OCI-LY7 (cell line): ENCODE measurements at regions not wholly inside any gene's neighbourhood (a gene's known extent, or its start where the extent isn't known, plus 50 kb on each side); places are given as distances from the start of the nearest gene placed in this dataset.

Experiments used
- EZH2phosphoT487 ChIP-seq: fragments of 200-600 bp; sonication (generic); IDR thresholded peaks from 2 replicates; pipeline ENCODE4 v1.6.1; 2018; ENCODE audit warnings: low read depth, borderline replicate concordance, mild to moderate bottlenecking, mixed run types, antibody characterized with exemption, low read length, moderate library complexity, mixed read lengths
- TF ChIP-seq, protein P1 (sequence below): fragments of 200-600 bp; sonication (generic); conservative IDR thresholded peaks from 2 replicates; pipeline ENCODE4 v1.5.1; 2014; ENCODE audit warnings: mild to moderate bottlenecking, antibody characterized with exemption, low read length, moderate library complexity, mixed read lengths

GRCh38 chr13:65594298-65594781 is 1635.8 kb downstream of the PCDH9 start:
- TF ChIP-seq, protein P1, sequence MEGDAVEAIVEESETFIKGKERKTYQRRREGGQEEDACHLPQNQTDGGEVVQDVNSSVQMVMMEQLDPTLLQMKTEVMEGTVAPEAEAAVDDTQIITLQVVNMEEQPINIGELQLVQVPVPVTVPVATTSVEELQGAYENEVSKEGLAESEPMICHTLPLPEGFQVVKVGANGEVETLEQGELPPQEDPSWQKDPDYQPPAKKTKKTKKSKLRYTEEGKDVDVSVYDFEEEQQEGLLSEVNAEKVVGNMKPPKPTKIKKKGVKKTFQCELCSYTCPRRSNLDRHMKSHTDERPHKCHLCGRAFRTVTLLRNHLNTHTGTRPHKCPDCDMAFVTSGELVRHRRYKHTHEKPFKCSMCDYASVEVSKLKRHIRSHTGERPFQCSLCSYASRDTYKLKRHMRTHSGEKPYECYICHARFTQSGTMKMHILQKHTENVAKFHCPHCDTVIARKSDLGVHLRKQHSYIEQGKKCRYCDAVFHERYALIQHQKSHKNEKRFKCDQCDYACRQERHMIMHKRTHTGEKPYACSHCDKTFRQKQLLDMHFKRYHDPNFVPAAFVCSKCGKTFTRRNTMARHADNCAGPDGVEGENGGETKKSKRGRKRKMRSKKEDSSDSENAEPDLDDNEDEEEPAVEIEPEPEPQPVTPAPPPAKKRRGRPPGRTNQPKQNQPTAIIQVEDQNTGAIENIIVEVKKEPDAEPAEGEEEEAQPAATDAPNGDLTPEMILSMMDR = no peak
- TF ChIP-seq EZH2phosphoT487 = no peak
